Motor neuron (in vitro differentiated cells): ENCODE measurements at regions not wholly inside any gene's neighbourhood (a gene's known extent, or its start where the extent isn't known, plus 50 kb on each side); places are given as distances from the start of the nearest gene placed in this dataset.
"Not testable (repeated sequence)": the region's sequence is repeated elsewhere in the genome, so short reads cannot be mapped to it uniquely, and the experiment has no call there.

Experiments used
- ATAC-seq, 8 experiments: fragments of 200-7000 bp; cut with Tn5 transposase; replicated peaks in 6 of 8; 2 replicates each; pipeline ENCODE4 v1.8.0; 2021; ENCODE audit warnings: mild to moderate bottlenecking in 8 of 8, moderate library complexity in 8 of 8
- H3K27ac ChIP-seq, 2 donors: fragments of 250-450 bp; sonication (Bioruptor Pico); 2 replicates each; pipeline ENCODE4 v1.9.0; 2021; ENCODE audit warnings: antibody characterized with exemption in 2 of 2, mild to moderate bottlenecking in 2 of 2, moderate library complexity in 1 of 2
- H3K4me1 ChIP-seq, 2 donors: fragments of 250-450 bp; sonication (Bioruptor Pico); replicated peaks in 1 of 2; 2 replicates each; pipeline ENCODE4 v1.6.1; 2021; ENCODE audit warnings: antibody characterized with exemption in 2 of 2, mild to moderate bottlenecking in 2 of 2, moderate library complexity in 1 of 2
- H3K4me3 ChIP-seq, 5 donors: fragments of 250-450 bp; sonication (Bioruptor Pico); 2 replicates each; pipeline ENCODE4 v1.9.0; 2021; ENCODE audit warnings: antibody characterized with exemption in 5 of 5, mild to moderate bottlenecking in 5 of 5, moderate library complexity in 4 of 5
- WGBS, 10 experiments: fragments of 450-650 bp; shearing (Covaris generic); methylation state at CpG; one replicate each; pipeline ENCODE4 v1.0.0; 2022; 5-methylcytosine and 5-hydroxymethylcytosine counted together
- in situ Hi-C, 9 experiments: fragments of 400-800 bp; cut with MboI; loops; one replicate each; pipeline ENCODE4 v1.15.0; 2021; ENCODE audit warnings: low sequenced_read_pairs in 9 of 9, low pct_unique_long_range_greater_than_20kb in 2 of 9; ENCODE audit not compliant: unreplicated experiment in 9 of 9

- H3K27ac ChIP-seq = no peak overlapping the region
- WGBS, 10 experiments = 38 to 100% (median 63%) methylated on average over 1 to 4 of the region's 4 CpGs
- no peaks in the 10 kb centered on the region for H3K4me1 ChIP-seq
- ATAC-seq = no peak
- in situ Hi-C loops = loop anchor here in 7 of 9 experiments (25.0 kb wide), 3 partner anchors 462 to 912 kb away; partner anchors contain the start of gene NXPH2 (in 5 of the 7)
- no peak overlapping the region for H3K4me3 ChIP-seq
Observed at GRCh38 chr2:137900421-137901141, 63.7 kb upstream of the HNMT start.

- peak in 3 of 8 experiments; percentile 21 to 45 (median 32) for ATAC-seq
- in situ Hi-C loops = loop anchor here in 7 of 9 experiments (25.0 kb wide), 3 partner anchors 452 to 902 kb away; partner anchors contain the start of gene NXPH2 (in 5 of the 7)
Observed at GRCh38 chr2:137910641-137911040, 53.6 kb upstream of the HNMT start.

GRCh38 chr2:137912371-137912770 is 51.9 kb upstream of the HNMT start:
- no peak overlapping the region for H3K4me3 ChIP-seq
- in situ Hi-C loops = loop anchor here in 7 of 9 experiments (25.0 kb wide), 3 partner anchors 450 to 900 kb away; partner anchors contain the start of gene NXPH2 (in 5 of the 7)
- WGBS, 10 experiments = 0 to 100% (median 56%) methylated on average over 2 of the region's 2 CpGs; no CpG with 5 or more reads in 1 of the 10 experiments
- H3K4me1 ChIP-seq = peaks cover 0 to 3% of the 10 kb centered on the region in 2 donors
- H3K27ac ChIP-seq = no peak overlapping the region
- ATAC-seq = peak in 1 of 8 experiments; percentile 40

More at GRCh38 chr2:137910641-137911040, 53.6 kb upstream of the HNMT start:
- H3K4me3 ChIP-seq = no peak overlapping the region
- H3K4me1 ChIP-seq = peaks cover 0 to 3% of the 10 kb centered on the region in 2 donors
- no peak overlapping the region for H3K27ac ChIP-seq
- 26 to 70% (median 53%) methylated on average over 1 to 4 of the region's 4 CpGs for WGBS, 10 experiments

GRCh38 chr2:137913169-137913568 is 51.1 kb upstream of the HNMT start:
- in situ Hi-C loops = loop anchor here in 7 of 9 experiments (25.0 kb wide), 3 partner anchors 449 to 899 kb away; partner anchors contain the start of gene NXPH2 (in 5 of the 7)
- 77 to 100% (median 94%) methylated on average over 1 to 4 of the region's 4 CpGs; no CpG with 5 or more reads in 1 of the 10 experiments for WGBS, 10 experiments

GRCh38 chr2:137913648-137914047 is 50.6 kb upstream of the HNMT start:
- not testable (repeated sequence) for H3K27ac ChIP-seq, H3K4me1 ChIP-seq, ATAC-seq, H3K4me3 ChIP-seq
- in situ Hi-C loops = loop anchor here in 7 of 9 experiments (25.0 kb wide), 3 partner anchors 449 to 899 kb away; partner anchors contain the start of gene NXPH2 (in 5 of the 7)
- WGBS, 10 experiments = 7 to 100% (median 94%) methylated on average over 1 to 2 of the region's 2 CpGs; no CpG with 5 or more reads in 4 of the 10 experiments

More at GRCh38 chr2:137913169-137913568, 51.1 kb upstream of the HNMT start:
- Histone ChIP-seq H3K27ac (no peak overlapping the region), H3K4me1 (peaks cover 0 to 3% of the 10 kb centered on the region in 2 donors), H3K4me3 (no peak overlapping the region)
- no peak for ATAC-seq
